NB4 (cell line): ENCODE measurements at regions not wholly inside any gene's neighbourhood (a gene's known extent, or its start where the extent isn't known, plus 50 kb on each side); places are given as distances from the start of the nearest gene placed in this dataset.

Experiments used
- DNase-seq: peaks from one replicate; pipeline ENCODE4 v3.0.0; 2010; ENCODE audit warnings: low read depth
- H3K4me3 ChIP-seq: one replicate; pipeline ENCODE4 v1.5.1; 2011; ENCODE audit warnings: mild to moderate bottlenecking, low read depth, low read length, moderate library complexity
- MYC ChIP-seq: IDR thresholded peaks from 2 replicates; pipeline ENCODE4 v1.6.1; 2011; ENCODE audit warnings: low read depth, low read length
- POLR2A ChIP-seq: IDR thresholded peaks from 2 replicates; pipeline ENCODE4 v1.6.1; 2011; ENCODE audit warnings: mild to moderate bottlenecking; ENCODE audit not compliant: insufficient read length; ENCODE audit errors: extremely low read depth
- TF ChIP-seq, protein P1 (sequence below): IDR thresholded peaks from one replicate; pipeline ENCODE4 v1.5.1; 2012; ENCODE audit warnings: low read depth, low read length
- TF ChIP-seq, protein P2 (sequence below): IDR thresholded peaks from 2 replicates; pipeline ENCODE4 v1.6.1; 2011; ENCODE audit warnings: low read depth, low read length

DNA sequence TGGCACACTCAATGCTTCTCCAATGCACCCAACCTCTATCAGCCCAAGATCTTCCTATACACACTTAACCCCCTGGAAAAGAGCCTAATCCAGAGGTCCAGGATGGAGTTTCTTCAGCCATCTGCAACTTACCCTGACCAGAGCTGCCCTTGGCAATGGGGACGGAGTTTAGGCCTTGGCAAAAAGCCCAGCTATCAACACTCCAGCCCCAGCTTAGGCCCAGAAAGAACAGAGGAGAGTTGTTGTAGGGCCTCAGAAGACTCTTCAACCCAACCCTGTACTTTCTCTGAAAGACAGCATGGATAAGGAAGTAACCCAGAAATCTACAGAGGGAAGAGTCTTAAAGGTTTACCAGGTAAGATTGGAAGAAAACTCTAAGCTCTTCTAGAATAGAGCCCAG is 219.3 kb upstream of the PELI2 start:
- DNase-seq: no peak
- TF ChIP-seq MYC: no peak
- no peak for TF ChIP-seq POLR2A
- TF ChIP-seq, protein P1, sequence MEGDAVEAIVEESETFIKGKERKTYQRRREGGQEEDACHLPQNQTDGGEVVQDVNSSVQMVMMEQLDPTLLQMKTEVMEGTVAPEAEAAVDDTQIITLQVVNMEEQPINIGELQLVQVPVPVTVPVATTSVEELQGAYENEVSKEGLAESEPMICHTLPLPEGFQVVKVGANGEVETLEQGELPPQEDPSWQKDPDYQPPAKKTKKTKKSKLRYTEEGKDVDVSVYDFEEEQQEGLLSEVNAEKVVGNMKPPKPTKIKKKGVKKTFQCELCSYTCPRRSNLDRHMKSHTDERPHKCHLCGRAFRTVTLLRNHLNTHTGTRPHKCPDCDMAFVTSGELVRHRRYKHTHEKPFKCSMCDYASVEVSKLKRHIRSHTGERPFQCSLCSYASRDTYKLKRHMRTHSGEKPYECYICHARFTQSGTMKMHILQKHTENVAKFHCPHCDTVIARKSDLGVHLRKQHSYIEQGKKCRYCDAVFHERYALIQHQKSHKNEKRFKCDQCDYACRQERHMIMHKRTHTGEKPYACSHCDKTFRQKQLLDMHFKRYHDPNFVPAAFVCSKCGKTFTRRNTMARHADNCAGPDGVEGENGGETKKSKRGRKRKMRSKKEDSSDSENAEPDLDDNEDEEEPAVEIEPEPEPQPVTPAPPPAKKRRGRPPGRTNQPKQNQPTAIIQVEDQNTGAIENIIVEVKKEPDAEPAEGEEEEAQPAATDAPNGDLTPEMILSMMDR: no peak
- TF ChIP-seq, protein P2, sequence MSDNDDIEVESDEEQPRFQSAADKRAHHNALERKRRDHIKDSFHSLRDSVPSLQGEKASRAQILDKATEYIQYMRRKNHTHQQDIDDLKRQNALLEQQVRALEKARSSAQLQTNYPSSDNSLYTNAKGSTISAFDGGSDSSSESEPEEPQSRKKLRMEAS: no peak
- no peak overlapping the region for H3K4me3 ChIP-seq

DNA sequence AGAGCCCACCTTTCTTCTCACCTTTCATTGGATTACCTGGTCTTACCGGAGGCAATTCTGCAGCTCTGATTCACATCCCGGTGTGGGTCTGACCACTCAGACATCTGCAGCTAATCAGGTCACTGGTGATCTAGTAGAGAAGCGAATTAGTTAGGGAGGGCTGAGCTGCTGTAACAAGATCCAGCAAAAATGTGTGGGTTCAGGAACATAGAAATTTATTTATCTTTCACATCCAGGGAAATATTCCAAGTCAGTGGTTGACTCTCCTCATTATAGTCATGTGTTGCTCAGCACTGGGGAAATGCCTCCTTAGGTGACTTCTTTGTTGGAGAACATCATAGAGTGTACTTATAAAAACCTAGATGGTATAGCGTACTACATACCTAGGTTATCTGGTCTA is 218.7 kb upstream of the PELI2 start:
- TF ChIP-seq, protein P1: no peak
- no peak for TF ChIP-seq POLR2A
- no peak overlapping the region for H3K4me3 ChIP-seq
- DNase-seq: no peak

DNA sequence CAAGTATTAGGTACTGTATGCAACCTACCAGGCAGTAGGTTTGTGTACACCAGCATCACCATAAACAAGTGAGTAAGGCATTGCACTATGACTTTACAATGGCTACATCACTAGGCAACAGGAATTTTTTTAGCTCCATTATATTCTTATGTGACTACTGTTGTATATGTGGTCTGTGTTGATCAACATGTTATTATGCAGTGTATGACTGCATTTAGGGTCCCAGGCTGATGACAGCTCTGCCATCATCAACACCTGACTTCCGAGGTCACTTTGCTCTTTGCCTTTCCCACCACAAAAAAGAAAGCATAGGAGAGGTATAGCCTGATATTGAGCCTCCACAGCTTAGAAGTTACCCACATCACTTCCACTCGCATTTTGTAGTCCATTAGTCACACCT is 217.5 kb upstream of the PELI2 start:
- DNase-seq: no peak
- no peak for TF ChIP-seq MYC
- no peak for TF ChIP-seq POLR2A
- TF ChIP-seq, protein P1: no peak
- TF ChIP-seq, protein P2: no peak
- H3K4me3 ChIP-seq: no peak overlapping the region

DNA sequence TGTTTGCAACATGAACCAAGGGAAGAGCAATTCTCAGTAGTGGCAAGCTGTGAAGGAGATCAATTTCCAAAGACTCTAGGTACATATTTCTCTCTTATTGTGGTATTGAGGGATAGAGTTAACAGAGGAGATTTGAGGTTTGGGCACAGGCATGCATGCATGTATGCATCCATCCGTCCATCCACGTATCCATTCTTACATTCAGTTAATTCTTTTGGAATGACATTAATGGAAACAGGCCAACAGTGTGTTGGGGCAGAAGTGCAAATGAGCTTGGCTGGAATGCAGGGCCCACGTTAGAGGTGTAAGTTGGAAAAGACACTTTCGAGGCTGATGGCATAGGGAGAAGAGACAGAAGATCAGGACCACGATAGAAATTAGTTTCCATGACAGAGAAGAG is 216.9 kb upstream of the PELI2 start:
- H3K4me3 ChIP-seq: no peak overlapping the region
- TF ChIP-seq POLR2A (no peak), MYC (no peak)
- TF ChIP-seq, protein P2: no peak
- TF ChIP-seq, protein P1: no peak
- DNase-seq: no peak

DNA sequence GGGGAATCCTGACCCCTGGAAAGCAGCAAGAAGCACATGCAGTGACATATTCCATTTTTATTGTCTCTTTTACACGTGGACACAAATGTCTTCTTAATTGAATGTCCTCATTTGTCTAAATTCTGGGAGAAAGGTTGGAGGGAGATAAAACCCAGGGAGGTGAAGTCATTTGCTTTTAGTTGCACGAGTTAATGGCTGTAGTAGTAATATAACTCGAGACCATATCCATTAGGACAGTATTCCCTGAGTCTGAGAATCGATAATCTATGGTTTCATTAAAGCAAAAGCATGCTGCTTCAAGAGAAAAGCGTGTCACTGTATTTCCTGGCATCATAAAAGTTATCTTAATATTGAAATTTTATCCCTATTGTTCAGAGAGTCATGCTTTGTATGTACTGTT is 216.0 kb upstream of the PELI2 start:
- TF ChIP-seq, protein P1: no peak
- TF ChIP-seq MYC (no peak), POLR2A (no peak)
- TF ChIP-seq, protein P2: no peak
- DNase-seq: no peak
- no peak overlapping the region for H3K4me3 ChIP-seq

DNA sequence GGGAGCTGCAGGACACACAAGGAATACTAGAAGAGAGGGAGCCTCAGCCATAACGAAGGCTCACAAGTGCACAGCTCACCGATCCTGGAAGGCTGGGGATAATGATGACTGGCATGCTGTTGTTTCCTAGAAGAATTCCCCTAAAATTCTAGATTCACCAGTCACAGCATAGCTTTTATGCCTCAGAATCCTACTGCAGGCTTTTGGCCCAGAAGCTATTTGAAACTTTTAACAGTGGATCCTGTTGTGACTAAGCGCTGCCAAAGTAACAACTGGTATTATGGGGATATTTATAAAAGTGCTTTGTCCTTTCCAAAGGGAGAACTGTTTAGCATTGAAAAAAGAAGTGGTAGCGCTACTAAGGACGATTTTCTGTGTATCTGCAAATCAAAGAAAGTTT is 214.1 kb upstream of the PELI2 start:
- TF ChIP-seq, protein P2: no peak
- TF ChIP-seq POLR2A: no peak
- TF ChIP-seq, protein P1: no peak
- no peak for TF ChIP-seq MYC
- H3K4me3 ChIP-seq: no peak overlapping the region
- no peak for DNase-seq
